ENCODE measurements at regions not wholly inside any gene's neighbourhood (a gene's known extent, or its start where the extent isn't known, plus 50 kb on each side); places are given as distances from the start of the nearest gene placed in this dataset.

DNA sequence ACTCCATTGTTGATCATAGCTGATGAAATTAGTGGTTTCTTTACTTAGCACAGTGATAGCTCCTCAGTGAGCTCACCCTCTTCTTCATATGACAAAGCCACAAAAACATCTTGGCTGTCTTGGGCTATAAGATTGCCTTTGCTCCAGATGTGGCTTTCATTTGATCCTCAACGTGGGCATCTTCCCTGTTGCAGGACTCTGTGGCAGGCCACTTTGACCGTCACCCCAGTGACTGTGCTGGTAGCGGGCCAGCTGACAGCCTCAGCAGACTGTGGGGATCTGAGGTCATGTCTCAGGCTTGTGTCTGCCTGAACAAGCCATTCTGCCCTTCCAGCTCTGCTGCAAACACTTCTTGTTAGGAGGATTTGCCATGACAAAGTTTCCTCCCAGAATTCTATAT, 422.2 kb downstream of the NR2F1-AS1 start:
- DNase-seq = no peak

DNA sequence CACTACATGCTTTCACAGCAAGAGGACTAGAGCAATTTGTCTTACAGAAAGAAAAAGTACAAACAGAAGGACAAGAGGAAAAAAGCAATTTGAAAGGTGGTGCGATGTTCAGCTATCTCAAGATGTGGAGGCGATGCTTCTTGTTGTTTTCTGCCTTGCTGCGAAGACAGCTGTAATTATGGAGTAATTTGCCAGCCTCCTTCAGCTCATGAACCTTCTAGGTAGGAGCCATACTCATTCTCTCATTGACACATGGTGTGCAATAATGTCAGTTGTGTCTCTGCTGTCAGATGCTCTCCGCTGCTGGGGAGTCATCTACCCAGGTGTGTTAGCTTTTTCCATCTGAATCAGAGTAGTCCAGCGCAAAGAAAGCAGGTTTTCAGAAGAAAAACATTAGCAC, 424.5 kb downstream of the NR2F1-AS1 start:
- no peak for DNase-seq

- DNase-seq = no peak
Measured at GRCh38 chr5:93154535-93154934, 426.5 kb downstream of the NR2F1-AS1 start.

DNA sequence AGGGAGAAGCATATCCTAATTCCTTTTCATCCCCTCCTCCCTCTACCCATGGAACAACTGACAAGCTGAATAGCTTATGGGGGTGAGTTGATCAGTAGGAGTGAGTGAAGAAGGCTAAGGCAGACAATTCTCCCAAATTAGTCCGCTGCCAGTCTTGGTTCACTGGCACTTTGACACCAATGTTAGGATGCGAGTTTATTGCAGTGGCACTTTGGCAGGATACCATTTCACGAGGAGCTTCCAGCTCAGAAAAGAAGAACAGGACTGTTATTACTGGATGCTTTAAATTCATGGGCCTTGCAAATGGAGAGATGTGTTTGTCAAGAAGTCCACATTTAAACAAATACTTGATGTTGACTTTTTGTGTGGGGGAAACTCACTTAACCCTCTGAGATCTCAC, 427.6 kb downstream of the NR2F1-AS1 start:
- no peak for DNase-seq

DNA sequence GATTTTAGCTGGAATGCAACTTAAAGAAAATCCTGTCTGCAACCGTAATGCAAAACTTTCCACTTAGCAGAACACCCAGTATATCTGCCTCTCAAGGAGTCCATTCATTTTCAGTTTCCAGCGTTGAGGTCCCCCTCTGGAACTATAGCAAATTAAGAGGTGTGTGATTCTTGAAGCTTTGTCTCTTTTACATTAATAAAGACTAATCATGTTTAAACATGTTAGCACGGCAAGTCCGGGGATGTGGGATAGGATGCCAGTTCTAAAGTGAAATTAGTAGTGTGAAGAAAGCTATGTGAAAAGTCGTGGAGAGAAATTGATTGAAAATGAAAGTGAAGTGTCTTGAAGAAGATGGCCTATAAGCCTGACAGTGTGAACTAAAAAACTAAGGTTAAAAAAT, 429.1 kb downstream of the NR2F1-AS1 start:
- no peak for DNase-seq

GRCh38 chr5:93151121-93151520, 429.9 kb downstream of the NR2F1-AS1 start:
- DNase-seq = no peak

DNA sequence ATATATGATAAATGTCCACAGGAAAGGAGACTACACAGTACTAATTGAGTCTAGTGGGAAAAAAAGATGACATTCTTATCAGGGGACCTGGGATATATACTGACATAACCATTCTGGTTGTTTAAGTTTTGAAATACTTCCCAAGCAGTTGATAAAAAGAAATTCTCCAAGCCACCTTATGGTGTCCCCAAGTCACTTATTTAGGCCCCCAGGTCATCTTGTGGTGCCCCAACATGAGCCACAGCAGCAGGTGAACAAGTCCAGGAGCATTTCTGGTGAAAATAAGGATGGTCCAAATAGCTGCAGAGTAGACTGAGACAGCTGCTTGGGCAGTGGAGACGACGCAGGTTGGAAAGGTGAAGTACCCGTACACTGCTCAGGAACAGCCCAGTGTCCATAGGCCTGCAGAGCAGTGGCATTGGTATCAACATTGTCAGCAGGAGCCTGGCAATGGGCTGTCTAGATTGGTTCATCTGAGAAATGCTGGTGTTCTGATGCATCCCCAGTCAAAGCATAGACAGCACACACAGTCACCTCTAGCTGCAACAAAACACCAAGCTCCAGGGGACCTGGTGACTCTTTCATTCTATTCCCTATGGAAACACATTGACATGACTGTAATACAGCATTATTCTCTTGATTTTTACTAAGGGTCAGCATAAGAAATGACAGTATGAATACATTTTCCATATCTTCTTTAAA, 430.6 kb downstream of the NR2F1-AS1 start:
- no peak for DNase-seq

- no peak for DNase-seq
Measured at GRCh38 chr5:93145767-93146166, 435.3 kb downstream of the NR2F1-AS1 start.

GRCh38 chr5:93145019-93145418, 436.0 kb downstream of the NR2F1-AS1 start:
- DNase-seq = no peak

GRCh38 chr5:93141969-93142368, 439.1 kb downstream of the NR2F1-AS1 start:
- DNase-seq = no peak

DNA sequence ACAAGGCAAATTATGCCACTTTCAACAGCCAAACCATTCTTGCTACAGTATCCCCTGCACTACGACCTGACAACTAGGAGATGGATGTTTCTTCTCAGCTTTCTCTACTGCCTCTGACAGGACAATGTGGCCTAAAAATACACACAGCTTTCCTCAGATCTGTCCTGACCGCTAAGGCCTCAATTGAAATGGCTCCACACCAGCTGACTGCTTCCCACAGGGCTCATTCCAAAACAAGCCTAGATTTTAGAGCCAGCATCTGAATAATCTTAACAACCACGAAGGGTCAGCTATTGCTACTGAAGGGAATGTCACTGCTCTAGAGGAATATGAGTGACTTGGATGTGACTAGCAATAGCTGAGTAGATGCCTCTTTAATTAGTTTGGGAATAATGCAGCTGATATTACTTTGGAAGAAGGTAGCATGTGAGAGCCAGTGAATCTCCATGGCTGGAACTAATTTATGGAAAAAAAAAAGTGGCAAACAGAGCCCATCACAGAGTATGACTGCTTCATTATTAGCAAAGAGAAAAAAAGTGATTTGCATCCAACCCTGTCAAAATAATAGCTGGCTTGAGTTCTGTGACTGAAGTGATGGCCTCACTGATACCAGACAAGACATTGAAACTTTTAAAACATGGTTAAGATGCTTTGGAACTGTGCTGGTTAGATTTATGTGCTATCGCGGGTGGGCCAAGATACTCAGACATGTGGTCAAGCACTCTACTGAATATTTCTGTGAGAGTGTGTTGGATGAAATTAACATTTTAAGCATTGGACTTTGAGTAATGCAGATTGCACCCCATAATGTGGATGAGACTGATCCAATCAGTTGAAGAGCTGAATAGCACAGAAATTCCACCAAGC, 450.2 kb downstream of the NR2F1-AS1 start:
- DNase-seq = no peak

DNA sequence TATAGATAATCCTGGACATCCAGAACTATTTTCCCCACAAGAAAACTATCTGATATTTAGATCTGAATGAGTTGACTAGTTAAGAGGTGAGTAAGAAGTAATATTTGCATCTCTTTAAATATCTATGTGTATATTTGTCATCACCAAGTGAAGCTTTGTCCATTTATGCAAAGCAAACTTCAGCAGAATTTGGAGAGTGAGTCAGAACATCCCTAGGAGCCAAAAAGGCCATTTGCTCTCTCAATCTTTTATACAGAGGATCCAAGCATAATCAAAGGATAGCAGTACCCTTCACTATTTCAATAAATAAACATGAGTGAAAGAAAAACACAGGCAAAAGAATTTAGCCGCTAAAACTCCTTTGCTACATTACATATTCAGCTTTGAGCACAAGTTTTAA, 454.4 kb downstream of the NR2F1-AS1 start:
- no peak for DNase-seq

GRCh38 chr5:93123127-93123526, 457.9 kb downstream of the NR2F1-AS1 start:
- DNase-seq = no peak

- no peak for DNase-seq
Measured at GRCh38 chr5:93122446-93122845, 458.6 kb downstream of the NR2F1-AS1 start.

GRCh38 chr5:93120771-93121170, 460.2 kb downstream of the NR2F1-AS1 start:
- no peak for DNase-seq

DNA sequence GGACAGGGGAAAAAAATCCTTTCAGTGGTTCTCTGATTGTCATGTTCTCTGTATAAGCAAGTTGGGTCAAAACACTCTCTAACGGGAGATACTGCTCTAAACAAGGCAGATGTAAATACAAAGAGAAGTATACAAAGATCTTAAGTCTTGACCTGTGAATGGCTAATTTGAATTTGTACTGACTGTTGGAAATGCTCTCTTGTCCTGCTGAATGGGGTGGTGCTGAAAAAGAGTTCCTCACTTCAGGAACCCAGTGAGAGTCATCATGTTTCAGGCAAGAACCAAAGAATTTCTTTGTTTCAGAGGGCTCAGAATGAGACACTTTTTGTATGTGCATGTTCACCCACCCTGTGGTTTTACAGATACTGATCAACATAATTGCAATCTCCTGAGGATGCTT, 461.0 kb downstream of the NR2F1-AS1 start:
- no peak for DNase-seq

GRCh38 chr5:93117751-93118531, 463.1 kb downstream of the NR2F1-AS1 start:
- DNase-seq = no peak

- no peak for DNase-seq
Measured at GRCh38 chr5:93107805-93108520, 473.1 kb downstream of the NR2F1-AS1 start.

- no peak for DNase-seq
Measured at GRCh38 chr5:93107141-93107540, 473.9 kb downstream of the NR2F1-AS1 start.

DNA sequence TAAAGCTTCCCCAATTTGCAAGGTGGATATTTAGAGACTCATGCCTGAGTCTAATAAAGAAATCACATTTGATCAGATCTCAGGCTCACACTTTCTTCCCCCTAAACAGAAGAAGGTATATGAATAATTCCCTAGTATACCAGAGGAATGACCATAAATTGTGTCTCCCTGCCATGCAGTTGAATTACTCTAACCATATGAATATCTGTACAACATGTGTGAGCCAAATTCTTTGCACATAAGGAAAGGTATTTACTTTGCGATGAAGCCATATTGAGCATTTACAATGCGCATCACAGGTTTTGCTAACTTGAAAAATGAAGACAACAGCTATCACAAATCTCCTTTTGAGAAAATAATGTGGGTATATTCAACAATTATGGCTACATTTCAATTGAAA, 479.4 kb downstream of the NR2F1-AS1 start:
- no peak for DNase-seq

DNA sequence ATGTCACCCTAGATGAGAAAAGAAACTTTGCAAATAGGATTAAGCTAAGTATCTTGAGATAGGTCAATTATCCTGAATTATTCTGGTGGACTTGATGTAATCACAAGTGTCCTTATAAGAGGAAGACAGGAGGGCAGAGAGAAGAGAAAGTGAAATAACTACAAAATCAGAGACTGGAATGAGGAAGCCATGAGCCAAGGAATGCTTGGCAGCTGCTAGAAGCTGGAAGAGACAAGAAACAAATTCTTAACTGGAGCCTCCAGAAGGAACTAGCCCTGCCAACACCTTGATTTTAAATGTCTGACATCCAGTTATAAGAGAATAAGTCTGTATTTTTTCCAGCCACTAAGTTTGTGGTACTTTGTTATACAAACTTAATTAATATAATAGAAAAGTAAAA, 480.0 kb downstream of the NR2F1-AS1 start:
- no peak for DNase-seq

- no peak for DNase-seq
Measured at GRCh38 chr5:93100428-93100827, 480.6 kb downstream of the NR2F1-AS1 start.

- DNase-seq = no peak
Measured at GRCh38 chr5:93099902-93100347, 481.1 kb downstream of the NR2F1-AS1 start.

Measured in MV-4-11 (cell line).